DOHH2 (cell line): ENCODE measurements at regions not wholly inside any gene's neighbourhood (a gene's known extent, or its start where the extent isn't known, plus 50 kb on each side); places are given as distances from the start of the nearest gene placed in this dataset.

Source experiments
- H3F3A ChIP-seq: fragments of 200-600 bp; sonication (generic), shearing (Covaris generic); 2 replicates; pipeline ENCODE4 v1.6.0; 2016; ENCODE audit warnings: antibody characterized with exemption, mild to moderate bottlenecking; ENCODE audit not compliant: control insufficient read depth, insufficient read depth
- H3K27ac ChIP-seq: fragments of 200-600 bp; sonication (generic); 2 replicates; pipeline ENCODE4 v1.5.1; 2014; ENCODE audit warnings: low read depth, mild to moderate bottlenecking, low read length, moderate library complexity
- H3K27me3 ChIP-seq: fragments of 200-600 bp; sonication (generic); 2 replicates; pipeline ENCODE4 v1.6.1; 2014; ENCODE audit warnings: mild to moderate bottlenecking, low read length, mixed read lengths; ENCODE audit not compliant: control insufficient read depth
- H3K36me3 ChIP-seq: fragments of 200-600 bp; sonication (generic); 2 replicates; pipeline ENCODE4 v1.6.1; 2014; ENCODE audit warnings: mild to moderate bottlenecking, low read length, moderate library complexity, mixed read lengths; ENCODE audit not compliant: control insufficient read depth
- H3K4me1 ChIP-seq: fragments of 200-600 bp; sonication (generic); 2 replicates; pipeline ENCODE4 v1.6.1; 2014; ENCODE audit warnings: mild to moderate bottlenecking, low read length, mixed read lengths; ENCODE audit not compliant: control insufficient read depth
- H3K4me2 ChIP-seq: fragments of 200-600 bp; sonication (generic); 2 replicates; pipeline ENCODE4 v1.6.0; 2014; ENCODE audit warnings: mild to moderate bottlenecking, low read length, moderate library complexity
- H3K4me3 ChIP-seq: fragments of 200-600 bp; sonication (generic); 2 replicates; pipeline ENCODE4 v1.5.1; 2014; ENCODE audit warnings: mild to moderate bottlenecking, low read length, mixed read lengths
- H3K79me2 ChIP-seq: fragments of 200-600 bp; sonication (generic); 2 replicates; pipeline ENCODE4 v1.6.1; 2014; ENCODE audit warnings: mild to moderate bottlenecking, low read length, mixed read lengths; ENCODE audit not compliant: control insufficient read depth
- H3K9me2 ChIP-seq: fragments of 200-600 bp; sonication (generic); replicated peaks from 2 replicates; pipeline ENCODE4 v1.6.1; 2014; ENCODE audit warnings: mild to moderate bottlenecking, low read length, mixed read lengths; ENCODE audit not compliant: control insufficient read depth
- H3K9me3 ChIP-seq: fragments of 200-600 bp; sonication (generic); 2 replicates; pipeline ENCODE4 v1.6.1; 2014; ENCODE audit warnings: antibody characterized with exemption, low read length, mixed read lengths; ENCODE audit not compliant: control insufficient read depth, insufficient read depth
- H4K20me1 ChIP-seq: fragments of 200-600 bp; sonication (generic); 2 replicates; pipeline ENCODE4 v1.6.0; 2014; ENCODE audit warnings: low read depth, mild to moderate bottlenecking, antibody characterized with exemption, low read length, moderate library complexity; ENCODE audit not compliant: control insufficient read depth, insufficient read depth
- CTCF ChIP-seq: fragments of 200-600 bp; sonication (generic); IDR thresholded peaks from one replicate; pipeline ENCODE4 v1.5.1; 2014; ENCODE audit warnings: antibody characterized with exemption, mild to moderate bottlenecking, low read depth, low read length; ENCODE audit not compliant: poor library complexity, severe bottlenecking
- EZH2phosphoT487 ChIP-seq: fragments of 200-600 bp; sonication (generic); IDR thresholded peaks from 2 replicates; pipeline ENCODE4 v1.6.1; 2017; ENCODE audit warnings: borderline replicate concordance, mild to moderate bottlenecking, antibody characterized with exemption, low read length, moderate library complexity, mixed read lengths

DNA sequence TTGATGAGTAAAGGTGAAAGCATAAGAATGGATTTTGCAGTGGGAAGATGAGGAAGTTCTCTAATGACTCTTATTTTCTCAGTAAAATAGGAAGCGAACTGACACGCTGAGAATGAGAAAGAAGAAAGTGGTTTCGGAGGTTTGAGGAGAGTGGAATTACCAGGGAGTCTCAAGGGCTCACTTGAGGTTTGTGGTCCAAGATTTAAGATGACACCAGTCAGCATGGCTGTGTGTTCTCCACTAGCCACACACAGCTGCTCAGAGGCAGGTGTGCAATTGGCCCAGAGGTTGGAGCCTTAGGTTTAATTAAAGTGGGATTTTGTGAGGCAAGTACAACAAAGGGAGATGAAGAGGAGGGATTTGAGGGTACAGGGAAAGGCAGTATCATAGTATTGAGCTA lies 99.6 kb upstream of the NBEA start:
- Histone ChIP-seq H3K9me3 (no peaks in the 10 kb centered on the region), H3F3A (no peaks in the 10 kb centered on the region), H3K27ac (no peak overlapping the region), H3K4me2 (no peak overlapping the region), H3K36me3 (no peaks in the 10 kb centered on the region), H4K20me1 (no peaks in the 10 kb centered on the region), H3K4me1 (no peaks in the 10 kb centered on the region), H3K9me2 (no peaks in the 10 kb centered on the region), H3K4me3 (no peak overlapping the region), H3K79me2 (no peaks in the 10 kb centered on the region), H3K27me3 (0 out of 2 replicates have a peak, but pooled peaks cover 2% of the 10 kb centered on the region)
- TF ChIP-seq EZH2phosphoT487 (no peak), CTCF (no peak)

GRCh38 chr13:34847766-34848165 lies 94.3 kb upstream of the NBEA start:
- Histone ChIP-seq H3K9me3 (no peaks in the 10 kb centered on the region), H4K20me1 (no peaks in the 10 kb centered on the region), H3K4me3 (no peak overlapping the region), H3K36me3 (no peaks in the 10 kb centered on the region), H3K4me2 (no peak overlapping the region), H3K4me1 (no peaks in the 10 kb centered on the region), H3K9me2 (no peaks in the 10 kb centered on the region), H3F3A (no peaks in the 10 kb centered on the region), H3K27ac (no peak overlapping the region), H3K27me3 (no peaks in the 10 kb centered on the region), H3K79me2 (no peaks in the 10 kb centered on the region)
- no peak for TF ChIP-seq CTCF
- TF ChIP-seq EZH2phosphoT487 = no peak

- TF ChIP-seq CTCF (no peak), EZH2phosphoT487 (no peak)
- no peaks in the 10 kb centered on the region for H3K9me3 ChIP-seq
Measured at GRCh38 chr13:34849406-34849805, 92.7 kb upstream of the NBEA start.

DNA sequence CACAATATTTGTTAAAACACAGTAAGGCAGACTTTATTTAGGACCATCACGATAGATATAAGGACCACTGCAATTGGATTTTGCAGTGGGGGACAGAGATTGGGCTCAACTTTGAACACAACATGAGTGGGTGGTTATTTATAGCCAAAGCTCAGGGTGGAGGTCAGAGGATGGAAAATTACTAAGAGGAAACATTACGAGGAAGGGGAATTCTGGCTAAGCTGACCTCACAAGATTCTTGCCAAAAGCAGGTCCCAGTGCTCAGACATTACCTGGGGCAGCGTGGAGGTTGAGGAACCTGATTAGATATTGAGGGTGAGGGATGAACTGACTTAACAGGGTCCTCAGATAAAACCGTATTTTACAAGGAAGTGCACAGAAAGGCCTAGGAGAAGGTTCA lies 88.9 kb upstream of the NBEA start:
- no peak overlapping the region for H3K4me2 ChIP-seq
- TF ChIP-seq EZH2phosphoT487 (no peak), CTCF (no peak)

More at GRCh38 chr13:34849406-34849805, 92.7 kb upstream of the NBEA start:
- no peaks in the 10 kb centered on the region for H3K27me3 ChIP-seq
- no peaks in the 10 kb centered on the region for H3K36me3 ChIP-seq
- no peaks in the 10 kb centered on the region for H3K9me2 ChIP-seq
- no peaks in the 10 kb centered on the region for H4K20me1 ChIP-seq
- no peaks in the 10 kb centered on the region for H3K4me1 ChIP-seq
- no peak overlapping the region for H3K4me2 ChIP-seq
- H3K4me3 ChIP-seq = no peak overlapping the region
- no peaks in the 10 kb centered on the region for H3K79me2 ChIP-seq
- no peaks in the 10 kb centered on the region for H3F3A ChIP-seq
- H3K27ac ChIP-seq = no peak overlapping the region

More for the DNA sequence above, 88.9 kb upstream of the NBEA start:
- H3K4me1 ChIP-seq = no peaks in the 10 kb centered on the region
- H3K27ac ChIP-seq = no peak overlapping the region
- no peaks in the 10 kb centered on the region for H3K27me3 ChIP-seq
- no peaks in the 10 kb centered on the region for H3K9me2 ChIP-seq
- no peaks in the 10 kb centered on the region for H3K9me3 ChIP-seq
- H3K36me3 ChIP-seq = no peaks in the 10 kb centered on the region
- H4K20me1 ChIP-seq = no peaks in the 10 kb centered on the region
- H3K79me2 ChIP-seq = no peaks in the 10 kb centered on the region
- H3K4me3 ChIP-seq = no peak overlapping the region
- H3F3A ChIP-seq = no peaks in the 10 kb centered on the region
